SK-N-SH (cell line): ENCODE measurements at regions not wholly inside any gene's neighbourhood (a gene's known extent, or its start where the extent isn't known, plus 50 kb on each side); places are given as distances from the start of the nearest gene placed in this dataset.

Experiments used
- CTCF ChIA-PET: fragments of 300-600, 350-600 bp; formaldehyde crosslinking; extraction: SDS; loops from one replicate; lab custom pipeline; 2021; lab: Yijun Ruan, JAX
- POLR2A ChIA-PET: fragments of 350-600 bp; sonication (Branson Sonifier 250); formaldehyde crosslinking; extraction: SDS; loops from one replicate; lab custom pipeline; 2020; ENCODE audit warnings: antibody characterized with exemption, inconsistent platforms; lab: Yijun Ruan, JAX
- DNase-seq: peaks from one replicate; pipeline ENCODE4 v3.0.0; 2012
- H2AFZ ChIP-seq: fragments of 200-600 bp; sonication (generic); 2 replicates; pipeline ENCODE4 v1.8.1; 2016; ENCODE audit warnings: antibody characterized with exemption, mild to moderate bottlenecking, low read depth
- H3F3A ChIP-seq: fragments of 200-600 bp; sonication (generic); replicated peaks from 2 replicates; pipeline ENCODE3; 2016; ENCODE audit warnings: antibody characterized with exemption, mild to moderate bottlenecking; ENCODE audit not compliant: insufficient read depth
- H3K27ac ChIP-seq, 2 experiments: fragments of 200-500 bp in 1 of 2; fragments of 200-600 bp in 1 of 2; sonication (Bioruptor generic) in 1 of 2; sonication (generic), shearing (Covaris generic) in 1 of 2; 2 replicates each; pipeline versions ENCODE4 v1.5.1 to v1.6.1; 2014 to 2016; ENCODE audit warnings: low read depth in 2 of 2, inconsistent platforms in 1 of 2, low read length in 1 of 2, mild to moderate bottlenecking in 1 of 2, mixed read lengths in 1 of 2
- H3K27me3 ChIP-seq: fragments of 200-600 bp; sonication (generic), shearing (Covaris generic); 2 replicates; pipeline ENCODE4 v1.6.1; 2016; ENCODE audit warnings: mixed run types; ENCODE audit not compliant: insufficient read depth
- H3K36me3 ChIP-seq, 2 experiments: fragments of 200-500 bp in 1 of 2; fragments of 200-600 bp in 1 of 2; sonication (Bioruptor generic) in 1 of 2; sonication (generic) in 1 of 2; replicated peaks in 1 of 2; 2 replicates each; pipeline versions ENCODE3 to v1.5.1; 2014 to 2016; ENCODE audit warnings: low read length in 1 of 2, mild to moderate bottlenecking in 1 of 2; ENCODE audit not compliant: insufficient read depth in 2 of 2, control insufficient read depth in 1 of 2
- H3K4me1 ChIP-seq, 2 experiments: fragments of 200-500 bp in 1 of 2; fragments of 200-600 bp in 1 of 2; sonication (Bioruptor generic) in 1 of 2; sonication (generic), shearing (Covaris generic) in 1 of 2; 2 replicates each; pipeline versions ENCODE4 v1.5.1 to v1.6.1; 2014 to 2016; ENCODE audit warnings: low read depth in 1 of 2, low read length in 1 of 2, mixed run types in 1 of 2; ENCODE audit not compliant: insufficient read depth in 2 of 2, control insufficient read depth in 1 of 2
- H3K4me2 ChIP-seq: fragments of 200-600 bp; sonication (generic), shearing (Covaris generic); 2 replicates; pipeline ENCODE4 v1.6.1; 2017; ENCODE audit warnings: mixed run types
- H3K4me3 ChIP-seq, 2 experiments: fragments of 200-500 bp in 1 of 2; fragments of 200-600 bp in 1 of 2; sonication (Bioruptor generic) in 1 of 2; sonication (generic), shearing (Covaris generic) in 1 of 2; 2 replicates each; pipeline versions ENCODE4 v1.5.1 to v1.8.1; 2014 to 2016; ENCODE audit warnings: low read depth in 2 of 2, inconsistent platforms in 1 of 2, low read length in 1 of 2, mild to moderate bottlenecking in 1 of 2, mixed read lengths in 1 of 2, moderate library complexity in 1 of 2
- H3K79me2 ChIP-seq: fragments of 200-600 bp; sonication (generic); 2 replicates; pipeline ENCODE4 v1.8.1; 2017; ENCODE audit warnings: mild to moderate bottlenecking; ENCODE audit not compliant: insufficient read depth
- H3K9ac ChIP-seq: fragments of 200-600 bp; sonication (generic); 2 replicates; pipeline ENCODE4 v1.6.1; 2017; ENCODE audit warnings: mixed run types
- H3K9me2 ChIP-seq: fragments of 200-600 bp; sonication (generic); 2 replicates; pipeline ENCODE4 v1.6.1; 2017; ENCODE audit warnings: mixed run types
- H3K9me3 ChIP-seq: fragments of 200-600 bp; sonication (generic); 2 replicates; pipeline ENCODE4 v1.6.1; 2017; ENCODE audit warnings: mixed run types, mild to moderate bottlenecking, moderate library complexity
- H4K20me1 ChIP-seq: fragments of 200-600 bp; sonication (generic); 2 replicates; pipeline ENCODE4 v1.6.1; 2017; ENCODE audit warnings: mild to moderate bottlenecking, mixed run types; ENCODE audit not compliant: insufficient read depth
- CHD2 ChIP-seq: fragments of 150-350 bp; IDR thresholded peaks from 2 replicates; pipeline ENCODE4 v1.6.1; 2018; ENCODE audit warnings: low read length; ENCODE audit not compliant: partially characterized antibody
- ELF1 ChIP-seq: IDR thresholded peaks from 2 replicates; pipeline ENCODE4 v1.4.0; 2012
- EZH2phosphoT487 ChIP-seq: fragments of 200-600 bp; sonication (generic); IDR thresholded peaks from 2 replicates; pipeline ENCODE4 v1.6.1; 2017; ENCODE audit warnings: low read depth, mixed run types, mild to moderate bottlenecking, antibody characterized with exemption, moderate library complexity, borderline replicate concordance
- JUND ChIP-seq: IDR thresholded peaks from 2 replicates; pipeline ENCODE4 v1.4.0; 2012
- MAX ChIP-seq: IDR thresholded peaks from 2 replicates; pipeline ENCODE4 v1.4.0; 2012; ENCODE audit warnings: low read depth
- NRF1 ChIP-seq: IDR thresholded peaks from 2 replicates; pipeline ENCODE4 v1.6.1; 2012; ENCODE audit warnings: low read depth, mild to moderate bottlenecking, low read length
- POLR2AphosphoS5 ChIP-seq: IDR thresholded peaks from 2 replicates; pipeline ENCODE4 v1.6.1; 2012; ENCODE audit warnings: low read depth, low read length
- RAD21 ChIP-seq: IDR thresholded peaks from 2 replicates; pipeline ENCODE4 v1.6.1; 2012; ENCODE audit warnings: mild to moderate bottlenecking, low read length
- RCOR1 ChIP-seq: fragments of 150-350 bp; IDR thresholded peaks from 2 replicates; pipeline ENCODE4 v1.6.1; 2017; ENCODE audit warnings: antibody characterized with exemption, low read length
- RXRA ChIP-seq: IDR thresholded peaks from 2 replicates; pipeline ENCODE4 v1.4.0; 2012; ENCODE audit warnings: low read depth, mild to moderate bottlenecking, borderline replicate concordance
- SIN3A ChIP-seq: IDR thresholded peaks from 2 replicates; pipeline ENCODE4 v1.6.1; 2012; ENCODE audit warnings: low read depth, mild to moderate bottlenecking, low read length, moderate library complexity, borderline replicate concordance
- USF2 ChIP-seq: fragments of 150-350 bp; IDR thresholded peaks from 2 replicates; pipeline ENCODE4 v1.6.1; 2017; ENCODE audit warnings: antibody characterized with exemption, low read length, low read depth, borderline replicate concordance
- WGBS: methylation state at CpG from one replicate; pipeline ENCODE4 v1.1.6; 2017; ENCODE audit warnings: low lambda C conversion rate; 5-methylcytosine and 5-hydroxymethylcytosine counted together

GRCh38 chr20:33917831-33918525, 75.7 kb upstream of the RALY start:
- Histone ChIP-seq H4K20me1 (no peaks in the 10 kb centered on the region), H3K27me3 (no peaks in the 10 kb centered on the region; the same call in 1 of the 2 replicates), H3K9me3 (no peaks in the 10 kb centered on the region), H3K36me3 (no peaks in the 10 kb centered on the region)
- no peak for DNase-seq
- 73% methylated on average over 6 of the region's 6 CpGs for WGBS
- no peak for TF ChIP-seq RAD21
- TF ChIP-seq USF2: no peak
- TF ChIP-seq RCOR1: no peak
- TF ChIP-seq RXRA: no peak
- TF ChIP-seq SIN3A: no peak
- no peak for TF ChIP-seq ELF1
- no peak for TF ChIP-seq CHD2
- no peak for TF ChIP-seq MAX
- TF ChIP-seq, all 33 proteins: peak for 0
- peaks cover 0 to 2% of the 10 kb centered on the region in 2 experiments; a peak in 1 of 4 replicates for H3K4me1 ChIP-seq
- H3K27ac ChIP-seq: no peak overlapping the region
- ChIA-PET POLR2A (no interaction called here), CTCF (interaction anchor here (1.2 to 1.8 kb wide), 2 partner anchors 21 to 29 kb away, joined by 4 to 6 read pairs; no protein-coding TSS in a partner anchor)
- H3K9me2 ChIP-seq: no peaks in the 10 kb centered on the region
- no peak overlapping the region for H3K4me2 ChIP-seq
- H3K4me3 ChIP-seq: no peak overlapping the region
- no peaks in the 10 kb centered on the region for H3K79me2 ChIP-seq
- no peak overlapping the region; the same call in 1 of the 2 replicates for H2AFZ ChIP-seq
- no peak overlapping the region for H3K9ac ChIP-seq
- H3F3A ChIP-seq: no peaks in the 10 kb centered on the region

GRCh38 chr20:33918662-33919061, 75.0 kb upstream of the RALY start:
- no peaks in the 10 kb centered on the region for H3K9me2 ChIP-seq
- no peaks in the 10 kb centered on the region; the same call in 1 of the 2 replicates for H3K27me3 ChIP-seq
- no peaks in the 10 kb centered on the region for H3K79me2 ChIP-seq
- no peak overlapping the region for H3K27ac ChIP-seq
- DNase-seq: no peak
- TF ChIP-seq EZH2phosphoT487 (no peak), JUND (no peak), NRF1 (no peak), MAX (no peak), RXRA (no peak), POLR2AphosphoS5 (no peak)
- no peaks in the 10 kb centered on the region for H4K20me1 ChIP-seq
- WGBS: 78% methylated on average over 5 of the region's 5 CpGs
- POLR2A ChIA-PET: no interaction called here
- no peak overlapping the region for H2AFZ ChIP-seq
- H3K9me3 ChIP-seq: no peaks in the 10 kb centered on the region
- H3K9ac ChIP-seq: no peak overlapping the region
- no peak overlapping the region for H3K4me2 ChIP-seq
- CTCF ChIA-PET: no interaction called here
- no peaks in the 10 kb centered on the region for H3F3A ChIP-seq
- peaks cover 0 to 2% of the 10 kb centered on the region in 2 experiments; a peak in 1 of 4 replicates for H3K4me1 ChIP-seq
- no peak overlapping the region for H3K4me3 ChIP-seq
- H3K36me3 ChIP-seq: no peaks in the 10 kb centered on the region
